PC-3 (cell line): ENCODE measurements at regions not wholly inside any gene's neighbourhood (a gene's known extent, or its start where the extent isn't known, plus 50 kb on each side); places are given as distances from the start of the nearest gene placed in this dataset.

Experiments
- ATAC-seq: fragments of 200-7000 bp; cut with Tn5 transposase; 2 replicates; pipeline ENCODE4 v1.9.1; 2020; ENCODE audit warnings: mild to moderate bottlenecking, moderate library complexity
- BruUV-seq: library from RNA; stranded (reverse); fragments of 400-500 nt; replicated peaks from 2 replicates; lab custom pipeline; 2021; lab: Mats Ljungman, UMichigan
- CTCF ChIA-PET: fragments of 300-600 bp; sonication (Branson Sonifier 250); formaldehyde crosslinking; loops from one replicate; lab custom pipeline; 2022; ENCODE audit warnings: antibody characterized with exemption; lab: Charles Lee
- POLR2A ChIA-PET: fragments of 300-600 bp; sonication (Branson Sonifier 250); formaldehyde crosslinking; loops from one replicate; lab custom pipeline; 2022; ENCODE audit warnings: antibody characterized with exemption; ENCODE audit not compliant: unreplicated experiment; lab: Charles Lee
- DNase-seq: peaks from one replicate; pipeline ENCODE4 v3.0.0-alpha.2; 2015
- H2AFZ ChIP-seq: fragments of 300-600 bp; sonication (generic); 2 replicates; pipeline ENCODE4 v1.6.0; 2016; ENCODE audit warnings: antibody characterized with exemption, low read length
- H3F3A ChIP-seq: fragments of 300-600 bp; sonication (generic); one replicate; pipeline ENCODE4 v1.6.0; 2017; ENCODE audit warnings: antibody characterized with exemption, low read length, control low read depth, mild to moderate bottlenecking; ENCODE audit not compliant: unreplicated experiment
- H3K27ac ChIP-seq: fragments of 300-600 bp; sonication (generic); 2 replicates; pipeline ENCODE4 v1.5.1; 2016; ENCODE audit warnings: mild to moderate bottlenecking, low read length
- H3K27me3 ChIP-seq: fragments of 300-600 bp; sonication (generic); 2 replicates; pipeline ENCODE4 v1.6.1; 2016; ENCODE audit warnings: low read length, mixed read lengths
- H3K36me3 ChIP-seq: fragments of 300-600 bp; sonication (generic); 2 replicates; pipeline ENCODE4 v1.6.1; 2016; ENCODE audit warnings: low read depth, mixed run types, low read length, mixed read lengths
- H3K4me1 ChIP-seq: fragments of 300-600 bp; sonication (generic); 2 replicates; pipeline ENCODE4 v1.5.1; 2016; ENCODE audit warnings: low read length; ENCODE audit not compliant: insufficient read depth
- H3K4me2 ChIP-seq: fragments of 300-600 bp; sonication (generic); 2 replicates; pipeline ENCODE4 v1.6.0; 2016; ENCODE audit warnings: low read length
- H3K4me3 ChIP-seq: fragments of 300-600 bp; sonication (generic); 2 replicates; pipeline ENCODE4 v1.5.1; 2016; ENCODE audit warnings: mild to moderate bottlenecking, low read length, mixed read lengths
- H3K79me2 ChIP-seq: fragments of 300-600 bp; sonication (generic); 2 replicates; pipeline ENCODE4 v1.6.1; 2017; ENCODE audit warnings: low read length, mixed read lengths
- H3K9ac ChIP-seq: fragments of 300-600 bp; sonication (generic); 2 replicates; pipeline ENCODE4 v1.6.0; 2016; ENCODE audit warnings: mild to moderate bottlenecking, low read length
- H3K9me2 ChIP-seq: fragments of 300-600 bp; sonication (generic); replicated peaks from 2 replicates; pipeline ENCODE4 v1.6.1; 2016; ENCODE audit warnings: mixed run types, low read length, mixed read lengths
- H3K9me3 ChIP-seq: fragments of 300-600 bp; sonication (generic); 2 replicates; pipeline ENCODE4 v1.6.1; 2016; ENCODE audit warnings: low read length, mixed read lengths
- H4K20me1 ChIP-seq: fragments of 300-600 bp; sonication (generic); 2 replicates; pipeline ENCODE4 v1.6.1; 2016; ENCODE audit warnings: low read length, mixed read lengths
- EZH2 ChIP-seq: fragments of 300-600 bp; sonication (generic); IDR thresholded peaks from one replicate; pipeline ENCODE4 v1.6.1; 2017; ENCODE audit warnings: antibody characterized with exemption, mild to moderate bottlenecking, low read length; ENCODE audit not compliant: unreplicated experiment
- EZH2phosphoT487 ChIP-seq: fragments of 300-600 bp; sonication (generic); IDR thresholded peaks from 2 replicates; pipeline ENCODE4 v1.6.1; 2018; ENCODE audit warnings: mild to moderate bottlenecking, antibody characterized with exemption, low read length, borderline replicate concordance
- intact Hi-C: fragments of 100-400 bp; cut with micrococcal nuclease; formaldehyde crosslinking; loops from 2 replicates; pipeline ENCODE4 v1.9.0; 2023
- TF ChIP-seq, protein P1 (sequence below): fragments of 300-600 bp; sonication (generic); conservative IDR thresholded peaks from 2 replicates; pipeline ENCODE4 v1.5.1; 2017; ENCODE audit warnings: antibody characterized with exemption, low read depth, mild to moderate bottlenecking, low read length

DNA sequence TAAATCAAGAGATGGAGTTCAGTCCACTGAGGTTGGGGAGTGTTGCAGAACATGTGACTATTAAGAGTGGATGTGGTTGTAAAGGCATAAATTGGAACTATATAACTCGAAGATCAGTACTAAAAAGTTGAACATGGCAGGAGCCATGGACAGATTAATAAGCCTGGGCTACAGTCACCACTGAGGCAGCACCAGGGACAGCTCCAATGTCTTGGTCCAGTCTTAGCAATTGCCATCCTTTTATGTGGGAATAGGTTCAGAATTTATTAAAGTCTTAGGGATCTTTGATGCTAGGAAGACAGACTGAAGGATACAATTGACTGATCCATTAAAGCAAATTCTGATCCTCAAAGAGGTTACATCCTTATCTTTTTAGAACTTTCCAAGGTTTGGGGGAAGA, 156.6 kb downstream of the ADRA2A start:
- H3K27ac ChIP-seq: no peak overlapping the region
- H3K27me3 ChIP-seq: no peaks in the 10 kb centered on the region
- H4K20me1 ChIP-seq: no peaks in the 10 kb centered on the region
- H3K4me1 ChIP-seq: no peaks in the 10 kb centered on the region
- ChIA-PET POLR2A (no interaction called here), CTCF (no interaction called here)
- H3K9me3 ChIP-seq: no peaks in the 10 kb centered on the region
- no peak overlapping the region for H3K4me2 ChIP-seq
- BruUV-seq: no TSS peak
- H3K79me2 ChIP-seq: no peaks in the 10 kb centered on the region
- H2AFZ ChIP-seq: no peak overlapping the region
- no peaks in the 10 kb centered on the region for H3K9me2 ChIP-seq
- DNase-seq (peak; percentile 5), ATAC-seq (no peak)
- no peaks in the 10 kb centered on the region for H3F3A ChIP-seq
- no peak overlapping the region for H3K9ac ChIP-seq
- no peak for TF ChIP-seq EZH2phosphoT487
- intact Hi-C loops: no loop called here
- no peaks in the 10 kb centered on the region for H3K36me3 ChIP-seq
- H3K4me3 ChIP-seq: no peak overlapping the region

DNA sequence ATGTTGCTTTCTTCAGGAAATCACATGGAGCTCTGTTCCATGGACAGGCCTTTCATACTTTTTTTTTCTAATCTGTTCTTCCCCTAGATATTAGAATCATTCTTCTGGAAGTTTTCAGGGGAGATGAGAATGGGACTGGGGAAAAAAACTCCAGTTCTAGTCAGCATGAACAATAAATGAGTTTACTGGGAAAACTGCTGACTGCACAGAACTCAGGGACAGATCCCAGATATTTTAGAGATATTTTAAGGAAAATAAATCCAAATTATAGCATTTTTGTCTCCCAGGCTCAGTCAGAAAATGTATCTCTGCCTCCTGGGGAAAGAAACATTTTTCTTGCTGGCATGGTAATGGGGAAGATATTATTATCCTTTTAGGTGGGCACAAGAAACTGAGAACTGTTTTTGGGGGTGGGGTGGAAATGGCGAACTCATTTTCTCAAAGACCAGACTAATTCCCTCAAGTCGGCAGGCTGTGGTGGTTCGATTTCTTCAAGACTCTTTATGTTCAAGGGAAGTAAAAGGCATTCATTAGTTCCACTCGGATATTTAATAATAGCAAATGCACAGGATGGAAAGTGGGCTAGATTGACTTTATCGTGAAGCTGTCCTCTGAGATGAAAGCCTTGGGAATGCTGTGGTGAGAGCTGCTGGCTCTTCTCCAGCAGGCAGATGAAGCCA, 157.5 kb downstream of the ADRA2A start:
- ChIA-PET POLR2A (no interaction called here), CTCF (no interaction called here)
- H3K9me3 ChIP-seq: no peaks in the 10 kb centered on the region
- H4K20me1 ChIP-seq: no peaks in the 10 kb centered on the region
- H2AFZ ChIP-seq: no peak overlapping the region
- H3K79me2 ChIP-seq: no peaks in the 10 kb centered on the region
- H3K9ac ChIP-seq: no peak overlapping the region
- intact Hi-C loops: no loop called here
- no peaks in the 10 kb centered on the region for H3K27me3 ChIP-seq
- TF ChIP-seq, protein P1, sequence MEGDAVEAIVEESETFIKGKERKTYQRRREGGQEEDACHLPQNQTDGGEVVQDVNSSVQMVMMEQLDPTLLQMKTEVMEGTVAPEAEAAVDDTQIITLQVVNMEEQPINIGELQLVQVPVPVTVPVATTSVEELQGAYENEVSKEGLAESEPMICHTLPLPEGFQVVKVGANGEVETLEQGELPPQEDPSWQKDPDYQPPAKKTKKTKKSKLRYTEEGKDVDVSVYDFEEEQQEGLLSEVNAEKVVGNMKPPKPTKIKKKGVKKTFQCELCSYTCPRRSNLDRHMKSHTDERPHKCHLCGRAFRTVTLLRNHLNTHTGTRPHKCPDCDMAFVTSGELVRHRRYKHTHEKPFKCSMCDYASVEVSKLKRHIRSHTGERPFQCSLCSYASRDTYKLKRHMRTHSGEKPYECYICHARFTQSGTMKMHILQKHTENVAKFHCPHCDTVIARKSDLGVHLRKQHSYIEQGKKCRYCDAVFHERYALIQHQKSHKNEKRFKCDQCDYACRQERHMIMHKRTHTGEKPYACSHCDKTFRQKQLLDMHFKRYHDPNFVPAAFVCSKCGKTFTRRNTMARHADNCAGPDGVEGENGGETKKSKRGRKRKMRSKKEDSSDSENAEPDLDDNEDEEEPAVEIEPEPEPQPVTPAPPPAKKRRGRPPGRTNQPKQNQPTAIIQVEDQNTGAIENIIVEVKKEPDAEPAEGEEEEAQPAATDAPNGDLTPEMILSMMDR: no peak
- TF ChIP-seq EZH2 (no peak), EZH2phosphoT487 (no peak)
- no peak overlapping the region for H3K27ac ChIP-seq
- no peaks in the 10 kb centered on the region for H3K4me1 ChIP-seq
- no peaks in the 10 kb centered on the region for H3K9me2 ChIP-seq
- ATAC-seq: no peak
- H3K4me3 ChIP-seq: no peak overlapping the region
- no peaks in the 10 kb centered on the region for H3K36me3 ChIP-seq
- H3F3A ChIP-seq: no peaks in the 10 kb centered on the region
- H3K4me2 ChIP-seq: no peak overlapping the region
- no peak for DNase-seq
- BruUV-seq: no TSS peak

DNA sequence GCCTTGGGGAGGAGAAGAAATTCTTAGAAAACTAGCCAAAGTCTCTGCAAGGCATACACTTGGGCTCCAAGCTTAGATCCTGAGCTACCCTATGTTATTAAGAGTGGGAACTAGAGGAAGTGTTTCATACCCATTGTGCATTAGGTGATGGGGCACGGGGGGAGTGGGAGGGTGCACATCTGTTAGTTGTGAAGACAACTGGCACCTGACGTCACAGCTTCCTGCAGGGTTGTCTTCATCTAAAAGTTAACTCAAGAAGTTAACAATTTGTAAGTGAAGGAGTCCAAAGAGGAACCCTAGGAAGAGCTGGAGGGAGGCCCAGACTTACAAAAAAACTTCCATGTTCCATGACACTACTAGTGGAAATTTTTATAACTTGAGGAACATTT, 158.1 kb downstream of the ADRA2A start:
- H3K79me2 ChIP-seq: no peaks in the 10 kb centered on the region
- H3K4me2 ChIP-seq: no peak overlapping the region
- no peak for DNase-seq
- TF ChIP-seq EZH2phosphoT487: no peak
- TF ChIP-seq, protein P1: no peak
- no peak for TF ChIP-seq EZH2
- no TSS peak for BruUV-seq
- H3K9me3 ChIP-seq: no peaks in the 10 kb centered on the region
- intact Hi-C loops: no loop called here
- H3K9me2 ChIP-seq: no peaks in the 10 kb centered on the region
- ChIA-PET CTCF (no interaction called here), POLR2A (no interaction called here)
- H3K36me3 ChIP-seq: no peaks in the 10 kb centered on the region
- H2AFZ ChIP-seq: no peak overlapping the region
- H3K4me1 ChIP-seq: no peaks in the 10 kb centered on the region
- no peak overlapping the region for H3K27ac ChIP-seq
- no peaks in the 10 kb centered on the region for H4K20me1 ChIP-seq
- H3F3A ChIP-seq: no peaks in the 10 kb centered on the region
- H3K27me3 ChIP-seq: no peaks in the 10 kb centered on the region
- ATAC-seq: no peak
- no peak overlapping the region for H3K4me3 ChIP-seq
- H3K9ac ChIP-seq: no peak overlapping the region
